GM18517 (cell line): ENCODE measurements at regions not wholly inside any gene's neighbourhood (a gene's known extent, or its start where the extent isn't known, plus 50 kb on each side); places are given as distances from the start of the nearest gene placed in this dataset.
"Not testable (repeated sequence)": the region's sequence is repeated elsewhere in the genome, so short reads cannot be mapped to it uniquely, and the experiment has no call there.

Source experiments
- ATAC-seq: cut with Tn5 transposase; IDR thresholded peaks from one replicate; pipeline ENCODE4 v1.9.1; 2021; ENCODE audit warnings: mild to moderate bottlenecking, moderate library complexity; ENCODE audit not compliant: unreplicated experiment

GRCh38 chr6:141464490-141464889 is 668.2 kb upstream of the GJE1 start:
- ATAC-seq = peak; percentile 96

GRCh38 chr6:141463237-141463977 is 669.3 kb upstream of the GJE1 start:
- ATAC-seq = peak; percentile 85

- ATAC-seq = no peak
These were observed 671.8 kb upstream of the GJE1 start for GRCh38 chr6:141460743-141461484.

- not testable (repeated sequence) for ATAC-seq
These were observed 672.5 kb upstream of the GJE1 start for GRCh38 chr6:141460245-141460644.

GRCh38 chr6:141457984-141458383 is 674.7 kb upstream of the GJE1 start:
- not testable (repeated sequence) for ATAC-seq

- ATAC-seq = no peak
These were observed 680.4 kb upstream of the GJE1 start for GRCh38 chr6:141452354-141452686.

GRCh38 chr6:141451511-141452353 is 681.0 kb upstream of the GJE1 start:
- no peak for ATAC-seq

- ATAC-seq = no peak
These were observed 681.6 kb upstream of the GJE1 start for GRCh38 chr6:141451181-141451510.

GRCh38 chr6:141445928-141446628 is 686.6 kb upstream of the GJE1 start:
- ATAC-seq = no peak

- ATAC-seq = no peak
These were observed 688.9 kb upstream of the GJE1 start for GRCh38 chr6:141443668-141444289.

GRCh38 chr6:141443032-141443431 is 689.7 kb upstream of the GJE1 start:
- no peak for ATAC-seq

GRCh38 chr6:141439513-141439912 is 693.2 kb upstream of the GJE1 start:
- no peak for ATAC-seq

GRCh38 chr6:141437685-141438084 is 695.0 kb upstream of the GJE1 start:
- ATAC-seq = peak; percentile 61

- ATAC-seq = no peak
These were observed 695.7 kb upstream of the GJE1 start for GRCh38 chr6:141437011-141437410.

GRCh38 chr6:141426400-141426980 is 706.2 kb upstream of the GJE1 start:
- no peak for ATAC-seq

- ATAC-seq = no peak
These were observed 711.3 kb upstream of the GJE1 start for GRCh38 chr6:141421378-141421777.

- no peak for ATAC-seq
These were observed 714.6 kb upstream of the GJE1 start for GRCh38 chr6:141418076-141418475.

- no peak for ATAC-seq
These were observed 716.8 kb upstream of the GJE1 start for GRCh38 chr6:141415896-141416295.

GRCh38 chr6:141413196-141413595 is 719.5 kb upstream of the GJE1 start:
- no peak for ATAC-seq

- no peak for ATAC-seq
These were observed 726.0 kb upstream of the GJE1 start for GRCh38 chr6:141406761-141407160.
